Suppressor macrophage (primary cell): ENCODE measurements at regions not wholly inside any gene's neighbourhood (a gene's known extent, or its start where the extent isn't known, plus 50 kb on each side); places are given as distances from the start of the nearest gene placed in this dataset.

ENCODE experiments used
- DNase-seq, 4 experiments: peaks; one replicate each; pipeline ENCODE4 v3.0.0-alpha.2; 2020 to 2022

DNA sequence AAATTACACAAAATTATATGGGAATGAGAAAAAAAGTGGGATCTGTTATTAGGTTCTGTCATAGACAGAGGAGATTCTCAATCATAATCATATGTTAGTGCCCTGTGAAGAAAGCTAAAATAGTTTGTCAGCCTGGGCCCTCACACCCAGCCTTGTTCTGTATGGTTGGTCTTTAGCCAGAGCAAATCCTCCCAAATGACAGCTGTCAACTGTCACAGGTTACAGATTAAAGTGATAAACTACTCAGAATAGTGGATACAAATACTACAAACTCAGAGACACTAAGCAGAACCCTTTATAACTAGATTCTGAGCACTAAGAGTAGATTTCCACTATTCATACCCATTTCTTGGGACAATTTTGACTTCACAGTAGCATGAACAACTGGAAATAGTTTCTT, 405.0 kb upstream of the MEF2C start:
- DNase-seq = no peak

DNA sequence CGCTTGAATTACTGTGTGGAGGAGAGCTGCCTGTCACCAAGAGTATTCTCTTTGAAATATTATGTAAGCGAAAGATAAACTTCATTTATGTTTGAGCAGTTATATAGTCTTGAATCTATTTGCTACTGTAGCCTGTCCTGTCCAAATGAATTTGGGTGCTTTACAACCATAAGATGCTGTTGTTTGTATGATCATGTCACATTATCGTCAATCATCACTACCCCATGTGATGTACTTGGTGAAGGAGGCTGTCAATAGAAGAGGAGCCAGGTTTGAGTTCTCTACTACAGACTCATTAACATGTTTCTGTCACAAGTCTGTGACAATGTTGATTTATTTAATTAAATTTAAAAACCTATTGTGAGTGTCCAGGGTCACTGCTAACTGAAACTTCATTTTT, 403.3 kb upstream of the MEF2C start:
- no peak for DNase-seq

DNA sequence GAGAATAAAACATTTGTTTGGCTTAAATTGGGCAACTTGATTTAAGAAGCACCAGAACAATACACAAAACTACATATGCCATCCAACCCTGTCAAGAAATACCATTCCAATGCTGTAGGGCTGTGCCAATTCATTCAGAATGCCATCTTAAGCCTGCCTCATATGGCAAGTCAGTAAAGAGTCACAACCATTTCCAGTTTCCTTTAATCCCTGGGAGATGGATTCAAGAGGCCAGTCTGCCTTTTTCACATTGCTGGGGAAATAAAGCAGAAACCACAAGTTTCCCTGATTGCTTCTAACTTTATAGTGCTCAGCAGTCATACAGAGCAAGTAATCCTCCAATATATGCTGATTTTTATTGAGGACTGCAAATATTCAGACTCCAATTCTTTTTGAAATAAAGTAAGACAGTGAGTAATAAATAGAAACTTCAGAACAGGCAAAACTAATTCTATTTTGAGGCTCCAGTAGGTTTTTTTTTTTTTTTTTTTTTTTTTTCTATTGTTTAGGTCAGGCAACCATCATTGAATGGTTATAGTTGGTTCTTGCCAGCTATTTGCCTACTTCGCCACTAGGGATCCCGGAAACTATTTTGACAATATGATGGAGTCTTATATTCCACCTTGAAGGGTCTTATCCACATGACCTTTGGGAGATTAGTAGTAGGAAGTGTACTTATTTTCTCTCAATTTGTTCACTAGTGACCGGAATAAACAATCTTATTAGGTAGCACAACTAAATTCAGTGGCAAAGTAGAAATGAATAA, 400.9 kb upstream of the MEF2C start:
- DNase-seq = no peak

DNA sequence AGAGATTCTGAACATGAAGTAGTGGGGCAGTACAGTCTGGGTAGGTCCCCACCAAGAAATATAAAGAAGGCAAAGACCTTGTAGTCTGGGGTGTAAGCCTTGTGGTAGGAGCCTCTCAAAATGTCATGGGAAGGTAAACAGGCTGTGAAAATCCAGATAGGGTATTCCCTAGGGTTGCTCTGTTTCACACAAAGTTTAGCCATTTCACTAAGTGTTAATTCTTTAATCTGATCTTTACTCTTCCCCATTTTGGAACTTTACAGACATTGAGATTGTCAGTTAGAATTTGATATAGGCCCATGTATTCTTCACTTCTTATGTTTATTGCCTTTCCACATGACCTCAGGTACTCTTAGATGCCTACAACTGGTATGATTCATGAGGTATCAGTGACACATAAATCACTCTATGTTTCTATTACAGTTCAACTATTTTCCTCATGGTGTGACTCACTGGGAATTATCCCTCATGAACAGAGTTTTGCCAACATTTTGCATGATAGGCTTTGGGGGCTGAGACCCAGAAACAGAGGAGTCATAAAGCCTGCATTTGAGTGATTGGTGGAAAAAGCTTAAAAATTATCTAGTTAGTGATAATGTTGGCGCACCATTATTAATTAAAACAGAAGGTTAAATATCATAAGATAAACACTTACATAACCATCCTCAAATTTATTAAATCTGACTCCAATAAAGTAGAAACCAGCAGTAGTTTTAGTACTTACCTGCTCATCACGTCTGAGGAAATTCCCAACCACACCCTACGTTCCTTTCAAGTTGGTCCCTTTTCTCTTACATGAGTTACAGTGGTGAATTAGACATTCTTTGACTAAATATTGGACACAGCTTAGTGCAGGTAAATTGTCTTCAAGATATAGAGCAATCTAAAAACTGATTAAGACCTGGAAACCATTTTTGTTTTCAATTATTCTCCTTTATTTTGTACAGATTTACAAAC, 399.8 kb upstream of the MEF2C start:
- DNase-seq = no peak

DNA sequence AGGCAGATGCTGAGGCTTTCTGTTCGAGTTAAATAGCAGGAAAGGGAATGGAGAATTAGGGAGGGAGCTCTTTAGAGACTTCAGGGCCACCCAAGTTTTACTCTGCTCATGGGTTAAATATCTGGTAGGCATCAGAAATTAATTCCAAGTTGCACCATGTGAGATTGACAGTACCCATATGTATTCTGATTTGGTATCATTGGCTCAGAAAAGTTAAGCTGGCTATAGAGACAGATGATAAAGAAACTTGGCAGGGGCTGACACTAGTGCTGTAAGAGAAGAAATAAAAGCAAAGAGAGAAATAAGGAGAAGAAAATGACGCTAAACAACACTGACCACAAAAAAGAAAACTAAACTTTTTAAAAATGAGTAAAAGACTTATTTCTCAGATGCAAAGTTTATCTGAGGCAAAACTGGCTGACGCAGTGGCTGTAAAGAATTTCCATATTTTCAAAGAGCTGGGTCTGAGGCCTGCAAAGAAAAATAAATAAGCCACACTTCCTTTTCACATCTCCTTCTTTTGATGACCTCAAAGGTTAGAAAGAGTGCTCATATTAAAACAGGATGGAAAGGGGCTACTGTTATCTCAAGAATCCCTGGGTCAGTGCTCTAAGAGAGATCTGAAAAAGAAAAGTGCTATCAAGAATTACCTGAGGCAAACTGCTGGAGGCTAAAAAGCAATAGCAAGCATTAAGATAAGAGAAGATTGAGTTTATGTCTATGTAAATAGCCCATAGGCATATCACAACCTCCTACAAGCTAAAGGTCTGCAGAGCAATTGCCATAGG, 399.0 kb upstream of the MEF2C start:
- DNase-seq = no peak

DNA sequence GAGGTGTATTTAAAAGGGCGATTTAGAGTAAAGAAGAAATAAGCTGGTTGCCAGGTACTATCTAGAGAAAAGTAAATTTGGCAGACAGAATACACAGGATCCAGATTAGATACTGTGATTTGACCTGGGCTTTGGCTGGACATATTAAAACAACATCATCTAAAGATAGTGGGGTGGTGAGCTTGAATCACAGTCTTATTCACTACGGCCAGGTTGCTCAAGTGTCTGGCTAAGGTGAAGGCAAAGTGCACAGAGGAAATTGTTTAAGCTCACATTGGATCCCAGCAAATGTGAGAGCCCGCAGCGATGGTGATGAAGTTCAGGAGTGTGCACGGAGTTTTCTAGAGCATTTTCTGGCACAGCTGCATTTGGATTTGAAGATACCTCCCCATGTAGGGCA, 398.2 kb upstream of the MEF2C start:
- no peak for DNase-seq

DNA sequence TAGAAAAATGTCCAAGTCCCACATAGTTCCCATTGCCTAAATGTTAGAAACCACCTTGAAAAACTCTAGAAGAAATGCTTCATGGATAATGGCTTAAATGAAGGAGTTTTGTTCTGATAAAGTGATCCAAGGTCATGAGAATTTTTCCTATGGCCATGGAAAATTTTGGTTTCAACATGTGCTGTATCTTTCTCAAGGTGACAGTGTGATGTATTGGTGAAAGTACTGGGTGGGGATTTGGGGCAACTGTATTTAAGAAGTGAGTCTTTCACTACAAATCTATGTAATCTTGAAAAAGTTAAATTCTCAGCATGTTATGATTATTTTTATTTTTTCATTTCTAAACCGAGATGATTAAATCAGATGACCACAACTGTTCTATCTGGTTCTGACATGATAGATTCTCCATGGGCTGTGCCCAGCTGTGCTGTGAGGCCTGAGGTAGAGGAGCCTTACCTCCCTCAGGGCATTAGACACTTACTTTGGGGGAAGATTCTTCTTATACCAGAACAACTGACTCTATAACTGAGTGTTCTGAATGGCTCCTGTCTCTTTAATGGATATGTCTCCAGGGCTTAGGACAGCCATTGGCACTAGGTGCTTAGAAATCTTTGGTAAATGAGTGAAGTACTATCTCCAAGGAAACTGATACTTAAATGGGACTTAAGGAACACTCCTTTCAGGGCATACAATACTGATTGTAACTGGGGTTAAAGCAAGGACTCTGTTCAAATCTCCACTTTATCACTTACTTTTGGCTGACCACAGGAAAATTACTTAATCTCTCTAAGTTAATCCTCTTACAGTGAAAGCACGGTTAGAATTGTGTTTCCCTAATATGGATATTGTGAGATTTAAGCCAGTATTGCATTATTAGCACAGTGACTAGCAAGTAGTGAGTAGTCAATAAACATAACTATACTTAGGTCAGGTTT, 397.4 kb upstream of the MEF2C start:
- no peak for DNase-seq

DNA sequence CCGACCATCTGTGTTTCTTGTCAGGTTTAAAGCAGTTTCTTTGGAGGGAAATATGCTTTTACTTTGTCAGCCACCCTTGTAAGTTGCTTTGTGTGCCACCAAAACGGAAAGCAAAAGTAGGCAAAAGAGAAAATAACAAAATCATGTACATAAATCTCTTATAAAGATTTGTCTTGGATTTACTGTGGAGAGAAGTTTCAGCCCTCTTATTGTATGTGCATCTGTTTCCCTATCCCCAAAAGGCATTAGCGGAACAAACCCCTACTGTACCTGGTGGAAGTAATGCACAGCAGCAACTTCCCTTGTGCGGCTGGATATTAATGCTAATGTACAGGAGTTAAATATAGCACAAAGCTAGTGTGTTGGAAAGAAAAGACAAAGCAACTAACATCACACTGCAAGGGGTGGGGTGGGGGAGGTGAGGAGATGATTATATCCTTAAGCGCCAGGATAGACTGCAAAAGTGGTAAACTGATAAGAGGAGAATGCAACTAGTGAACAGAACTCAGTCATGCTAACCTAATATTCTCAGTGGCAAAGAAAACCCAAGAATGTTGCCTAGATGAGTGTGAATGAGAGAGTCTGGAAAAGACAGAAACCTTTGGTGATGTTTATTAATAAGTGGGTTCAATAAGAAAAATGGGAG, 396.5 kb upstream of the MEF2C start:
- DNase-seq = no peak

DNA sequence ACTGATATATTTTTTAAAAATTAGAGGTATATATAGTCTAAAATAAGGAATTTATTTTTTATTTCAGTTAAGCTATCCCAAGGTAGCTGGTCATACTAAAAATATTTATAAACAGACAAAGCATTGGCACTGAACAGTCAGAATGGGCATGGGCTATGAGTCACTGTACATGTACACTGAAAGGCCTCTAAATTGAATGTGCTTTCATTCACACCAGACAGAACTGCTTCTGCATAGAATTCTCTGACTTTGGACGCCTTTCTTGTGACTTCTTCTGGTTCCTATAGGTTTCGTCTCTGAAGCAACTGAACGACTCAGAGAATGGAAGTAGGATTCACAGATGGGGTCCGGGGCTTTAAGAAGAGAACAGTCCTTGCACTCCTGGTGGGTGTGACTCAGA, 394.8 kb upstream of the MEF2C start:
- DNase-seq = no peak

DNA sequence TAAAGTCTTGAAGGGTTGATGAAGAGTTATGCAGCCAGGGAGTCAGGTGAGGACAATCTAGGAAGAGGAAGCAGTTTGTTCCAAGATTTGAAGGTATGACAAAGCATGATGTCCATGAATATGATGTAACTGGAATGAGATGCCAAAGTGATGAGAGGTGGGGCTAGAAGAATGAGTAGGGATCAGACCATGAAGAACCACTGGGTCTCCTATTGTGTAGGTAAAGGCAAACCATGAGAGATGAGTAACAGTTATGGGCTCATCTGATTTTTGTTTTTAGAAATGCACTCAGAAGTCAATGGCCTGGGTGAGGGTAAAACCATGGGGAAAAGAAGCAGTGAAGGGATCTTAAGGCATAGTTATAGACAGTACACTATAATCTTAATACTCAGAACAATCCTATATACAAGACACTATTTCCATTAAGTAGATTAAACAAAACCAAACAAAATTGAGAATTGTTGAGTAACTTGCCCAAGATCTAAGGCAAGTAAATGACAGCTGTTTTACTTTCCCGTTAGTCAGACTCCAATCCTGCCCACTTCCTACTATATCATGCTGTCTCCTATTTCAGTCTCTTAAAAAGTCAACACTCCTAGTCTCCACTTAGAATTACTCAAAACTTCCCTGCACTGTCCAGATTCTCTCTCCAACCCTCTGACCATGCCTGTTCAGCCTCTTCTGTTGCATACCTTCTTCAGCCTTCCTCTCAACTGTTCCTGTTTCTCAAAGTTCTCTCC, 393.8 kb upstream of the MEF2C start:
- DNase-seq = peak in 2 of 4 experiments; percentile 18 to 35

DNA sequence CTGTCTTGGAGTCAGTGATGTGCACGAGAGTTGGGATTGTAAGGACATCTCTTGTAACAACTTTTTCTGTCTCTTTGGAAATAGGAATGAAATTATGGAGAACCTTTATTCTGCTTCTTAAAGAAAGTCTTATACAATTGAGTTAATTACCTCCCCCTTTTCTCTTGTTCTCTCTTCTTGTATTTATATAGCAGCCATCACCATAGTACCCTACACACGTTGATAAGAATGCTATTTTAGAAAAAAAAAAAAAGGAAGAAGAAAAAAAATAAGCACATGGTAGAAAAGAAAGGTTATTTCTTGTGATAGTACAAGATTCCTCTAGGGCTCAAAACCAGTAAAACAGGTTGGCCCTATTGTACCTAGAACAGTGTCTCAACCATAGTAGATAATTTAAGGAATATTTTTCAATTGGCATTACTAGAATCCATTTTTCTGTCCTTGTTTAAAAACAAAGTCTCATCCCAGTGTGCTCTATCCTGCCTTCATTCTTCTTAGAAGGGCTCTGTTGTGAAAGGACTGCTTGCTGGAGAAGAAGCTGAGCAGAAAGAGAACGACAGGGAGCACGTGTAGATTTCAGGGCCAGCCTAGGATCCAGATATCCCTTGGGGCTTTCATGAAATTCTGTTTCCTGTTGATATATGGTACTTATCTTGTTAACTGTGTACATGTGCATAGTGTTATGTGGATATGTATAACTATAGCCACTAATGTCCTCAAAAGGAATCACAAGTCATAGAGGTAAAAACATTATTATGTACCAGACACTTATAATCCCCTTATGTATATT, 392.3 kb upstream of the MEF2C start:
- DNase-seq = no peak

DNA sequence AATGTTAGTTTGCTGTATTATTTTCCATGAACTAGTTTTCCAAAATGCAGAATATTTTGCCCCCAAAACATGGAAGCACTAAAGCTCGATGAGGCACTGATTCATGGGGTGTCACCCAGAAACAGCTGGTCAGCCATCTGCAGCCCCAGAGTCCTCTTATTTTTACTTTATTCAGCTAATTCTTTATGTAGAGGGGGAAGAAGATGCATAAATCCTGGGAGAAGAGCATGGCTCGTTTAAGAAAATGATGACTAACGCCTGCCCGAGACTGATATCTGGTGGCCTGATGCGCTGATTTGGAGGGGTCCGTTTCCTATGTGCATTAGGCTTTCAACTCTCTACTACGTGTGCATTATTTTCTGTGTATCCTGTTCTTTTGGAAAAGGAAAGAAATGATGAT, 390.3 kb upstream of the MEF2C start:
- DNase-seq = no peak

DNA sequence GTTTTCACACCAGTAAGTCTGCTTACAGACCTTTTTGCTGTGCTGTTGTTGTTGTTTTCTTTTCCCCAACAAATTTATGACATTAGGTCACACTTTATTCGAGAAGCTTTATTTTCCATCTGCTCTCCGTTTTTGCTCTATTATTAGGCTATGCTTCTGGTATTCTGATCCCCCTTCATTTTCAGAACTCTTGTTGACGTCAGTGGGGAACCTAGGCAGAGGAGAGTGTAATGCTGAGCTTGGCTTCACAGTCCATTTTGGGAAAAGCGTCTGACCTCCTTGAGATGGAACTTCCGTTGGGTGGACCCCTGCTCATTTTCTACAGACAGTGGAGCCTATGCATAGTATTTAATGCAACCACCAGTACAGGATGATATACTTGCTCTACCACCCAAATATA, 387.9 kb upstream of the MEF2C start:
- DNase-seq = no peak

DNA sequence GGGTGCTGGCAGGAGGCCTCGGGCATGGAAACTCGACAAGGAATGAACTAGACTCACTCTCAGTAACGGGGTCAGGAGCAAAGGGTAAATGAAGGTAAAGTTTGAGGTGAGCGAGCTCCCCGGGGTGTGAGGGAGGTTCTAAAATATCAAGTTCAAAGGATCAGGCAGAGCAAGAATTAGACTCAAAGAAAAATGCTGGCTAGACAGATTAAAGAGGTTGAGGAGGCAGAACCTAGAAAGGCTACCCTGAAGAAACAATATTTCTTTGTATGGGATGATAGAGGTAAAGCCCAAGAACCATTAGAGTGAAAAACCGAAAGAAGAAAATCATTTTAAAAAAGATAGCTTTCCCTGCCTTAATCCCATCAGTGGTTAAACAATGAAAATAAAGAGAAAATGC, 386.7 kb upstream of the MEF2C start:
- DNase-seq = no peak

DNA sequence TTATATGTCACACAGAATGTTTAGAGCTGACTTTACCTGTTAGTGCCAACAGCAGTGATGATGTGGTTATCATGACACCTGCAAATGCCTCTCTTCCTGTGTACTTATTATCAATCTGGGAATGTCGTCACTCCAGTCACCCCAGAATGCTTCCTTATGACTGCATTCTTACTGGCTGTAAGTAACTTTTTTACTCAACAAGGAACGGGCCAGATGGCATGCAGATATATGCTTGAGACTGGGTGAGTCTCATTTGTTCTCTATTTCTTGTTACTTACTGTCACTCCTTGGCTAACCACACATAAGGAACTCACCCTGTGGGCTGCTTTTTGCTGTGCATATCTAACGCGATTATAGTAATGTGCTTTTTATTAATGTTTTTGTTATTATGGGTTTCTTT, 385.5 kb upstream of the MEF2C start:
- DNase-seq = peak; percentile 49 to 75 (median 62)

DNA sequence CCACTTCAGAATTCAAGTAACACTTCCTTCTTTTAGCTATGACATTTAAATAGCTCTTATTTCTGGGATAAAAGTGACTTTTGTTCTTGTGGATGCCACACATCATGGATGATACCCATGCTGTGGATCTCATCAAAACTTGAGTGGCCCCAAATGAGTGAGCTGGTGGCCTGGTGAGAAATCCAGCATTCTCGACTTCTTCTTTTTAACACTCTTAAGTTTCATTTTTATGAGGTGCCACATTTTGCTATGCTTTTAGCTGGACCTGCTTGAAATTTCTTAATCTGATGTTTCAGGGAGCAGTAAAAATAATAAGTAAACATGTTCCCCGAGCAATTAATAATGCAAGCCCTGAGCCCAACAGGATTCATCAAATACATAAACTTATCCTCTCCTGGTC, 384.8 kb upstream of the MEF2C start:
- DNase-seq = peak in 3 of 4 experiments; percentile 13 to 47 (median 33)

DNA sequence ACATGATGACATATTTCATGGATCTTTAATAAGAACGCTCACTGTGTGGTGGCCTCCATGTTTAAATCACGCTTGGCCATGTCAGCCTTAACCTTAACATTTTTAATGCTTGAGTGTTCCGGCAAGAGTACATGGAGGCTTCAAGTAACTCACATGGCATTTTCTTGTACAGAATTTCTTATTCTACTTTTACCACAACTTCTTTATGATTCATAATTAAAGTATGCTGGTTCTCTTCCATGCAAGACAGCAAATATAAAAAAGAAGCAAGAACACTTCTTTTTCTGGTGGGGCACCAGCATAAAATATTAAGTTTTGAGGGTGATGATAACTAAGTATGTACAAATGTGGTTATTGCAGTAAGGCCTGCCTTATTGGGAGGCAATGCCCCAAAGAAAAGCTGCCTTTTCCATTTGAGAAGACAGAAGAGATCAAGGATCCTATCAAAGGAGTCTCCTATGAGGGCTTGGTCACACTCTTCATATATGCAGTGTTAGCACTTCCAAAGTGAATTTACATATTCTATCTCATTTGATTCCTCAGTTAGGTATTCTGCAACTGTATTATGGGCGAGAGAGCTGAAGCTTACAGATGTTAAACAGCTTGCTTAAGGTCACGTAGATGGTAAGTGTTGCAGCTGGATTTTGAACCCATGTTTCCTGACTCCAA, 382.7 kb upstream of the MEF2C start:
- no peak for DNase-seq

DNA sequence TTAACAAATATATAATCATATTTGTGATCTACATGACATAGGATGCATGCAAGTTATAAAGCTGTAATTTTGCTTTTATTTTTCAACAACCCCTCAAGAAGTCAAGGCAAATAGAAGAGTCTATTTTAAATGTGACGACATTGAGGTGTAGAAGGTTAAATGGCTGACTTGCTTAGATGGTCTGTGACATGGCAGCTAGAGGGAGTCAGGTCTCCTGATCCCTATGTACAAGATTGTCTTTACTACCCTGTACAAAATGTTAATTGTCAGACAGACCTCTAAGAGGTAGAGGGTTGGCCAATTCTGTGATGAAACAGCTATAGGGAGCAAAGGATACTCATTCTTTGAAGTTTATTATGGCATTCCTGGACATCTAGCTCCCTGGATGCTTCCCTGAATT, 380.9 kb upstream of the MEF2C start:
- DNase-seq = no peak

DNA sequence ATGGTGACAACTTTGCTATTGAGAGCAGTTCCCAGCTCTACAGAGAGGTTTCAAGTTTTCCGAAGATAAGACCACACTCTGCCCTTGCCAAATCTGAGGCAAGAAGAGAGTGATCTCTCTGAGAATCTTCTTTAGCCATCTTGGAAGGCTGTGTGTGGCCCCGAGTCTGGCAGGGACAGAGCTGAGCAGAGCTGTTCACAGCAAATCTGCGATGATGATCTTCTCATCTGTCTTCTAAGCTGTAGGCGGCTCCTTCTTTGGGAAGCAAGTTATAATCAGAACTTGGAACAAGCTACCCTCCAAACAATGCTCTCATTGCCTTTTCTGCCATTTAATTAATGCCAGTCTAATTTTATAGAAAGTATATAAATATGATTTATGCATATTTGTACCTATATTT, 379.0 kb upstream of the MEF2C start:
- DNase-seq = no peak
